Hematopoietic multipotent progenitor cell (in vitro differentiated cells): ENCODE measurements at regions not wholly inside any gene's neighbourhood (a gene's known extent, or its start where the extent isn't known, plus 50 kb on each side); places are given as distances from the start of the nearest gene placed in this dataset.
A peak's percentile ranks its signal among the peaks of the same experiment; 100 is the strongest.

Experiments
- DNase-seq, 3 donors: peaks; one replicate each; pipeline ENCODE4 v3.0.0-alpha.2; 2011 to 2015; ENCODE audit warnings: low read depth in 2 of 3, low spot score in 2 of 3

GRCh38 chr16:8204096-8204495 is 386.2 kb downstream of the TMEM114 start:
- DNase-seq: no peak

GRCh38 chr16:8203101-8203500 is 387.2 kb downstream of the TMEM114 start:
- DNase-seq: no peak

- DNase-seq: no peak
Observed at GRCh38 chr16:8200839-8201238, 389.5 kb downstream of the TMEM114 start.

- DNase-seq: no peak
Observed at GRCh38 chr16:8199390-8199789, 390.9 kb downstream of the TMEM114 start.

GRCh38 chr16:8194794-8195193 is 395.5 kb downstream of the TMEM114 start:
- no peak for DNase-seq

- no peak for DNase-seq
Observed at GRCh38 chr16:8188841-8189240, 401.5 kb downstream of the TMEM114 start.

- no peak for DNase-seq
Observed at GRCh38 chr16:8187782-8188372, 402.4 kb downstream of the TMEM114 start.

- DNase-seq: no peak
Observed at GRCh38 chr16:8184854-8185253, 405.5 kb downstream of the TMEM114 start.

GRCh38 chr16:8183176-8184099 is 406.9 kb downstream of the TMEM114 start:
- DNase-seq: peak in 1 of 3 donors; percentile 11

GRCh38 chr16:8182761-8183160 is 407.6 kb downstream of the TMEM114 start:
- DNase-seq: peak in 2 of 3 donors; percentile 64 to 85

- DNase-seq: no peak
Observed at GRCh38 chr16:8179615-8180014, 410.7 kb downstream of the TMEM114 start.

GRCh38 chr16:8178271-8178670 is 412.0 kb downstream of the TMEM114 start:
- DNase-seq: no peak

- DNase-seq: no peak
Observed at GRCh38 chr16:8175411-8175810, 414.9 kb downstream of the TMEM114 start.

- DNase-seq: peak in 2 of 3 donors; percentile 70 to 80
Observed at GRCh38 chr16:8173111-8173644, 417.1 kb downstream of the TMEM114 start.

- no peak for DNase-seq
Observed at GRCh38 chr16:8172551-8172950, 417.8 kb downstream of the TMEM114 start.

GRCh38 chr16:8168016-8168415 is 422.3 kb downstream of the TMEM114 start:
- DNase-seq: no peak

- DNase-seq: no peak
Observed at GRCh38 chr16:8167436-8167835, 422.9 kb downstream of the TMEM114 start.

GRCh38 chr16:8158051-8158450 is 432.3 kb downstream of the TMEM114 start:
- DNase-seq: no peak

GRCh38 chr16:8155275-8155674 is 435.0 kb downstream of the TMEM114 start:
- DNase-seq: no peak

- no peak for DNase-seq
Observed at GRCh38 chr16:8146256-8147012, 443.9 kb downstream of the TMEM114 start.

- DNase-seq: no peak
Observed at GRCh38 chr16:8138666-8139065, 451.6 kb downstream of the TMEM114 start.
